OCI-LY1 (cell line): ENCODE measurements at regions not wholly inside any gene's neighbourhood (a gene's known extent, or its start where the extent isn't known, plus 50 kb on each side); places are given as distances from the start of the nearest gene placed in this dataset.

Experiments
- H2AFZ ChIP-seq: fragments of 200-600 bp; sonication (generic), shearing (Covaris generic); 2 replicates; pipeline ENCODE4 v1.6.0; 2014; ENCODE audit warnings: antibody characterized with exemption, mild to moderate bottlenecking, low read length
- H3F3A ChIP-seq: fragments of 200-600 bp; sonication (generic), shearing (Covaris generic); 2 replicates; pipeline ENCODE4 v1.6.0; 2014; ENCODE audit warnings: mild to moderate bottlenecking, antibody characterized with exemption, low read length, moderate library complexity; ENCODE audit not compliant: insufficient read depth
- H3K27ac ChIP-seq: fragments of 200-600 bp; sonication (generic); 2 replicates; pipeline ENCODE4 v1.5.1; 2014; ENCODE audit warnings: low read length, mixed run types, mild to moderate bottlenecking, low read depth; ENCODE audit not compliant: poor library complexity, severe bottlenecking
- H3K27me3 ChIP-seq: fragments of 200-600 bp; sonication (generic); 2 replicates; pipeline ENCODE4 v1.6.0; 2014; ENCODE audit warnings: antibody characterized with exemption, mild to moderate bottlenecking, low read length, moderate library complexity; ENCODE audit not compliant: insufficient read depth
- H3K36me3 ChIP-seq: fragments of 200-600 bp; sonication (generic); 2 replicates; pipeline ENCODE4 v1.6.1; 2014; ENCODE audit warnings: mild to moderate bottlenecking, antibody characterized with exemption, low read length, moderate library complexity, mixed read lengths; ENCODE audit not compliant: insufficient read depth
- H3K4me1 ChIP-seq: fragments of 200-600 bp; sonication (generic); 2 replicates; pipeline ENCODE4 v1.5.1; 2014; ENCODE audit warnings: mild to moderate bottlenecking, low read length, moderate library complexity; ENCODE audit not compliant: insufficient read depth, severe bottlenecking
- H3K4me2 ChIP-seq: fragments of 200-600 bp; sonication (generic), shearing (Covaris generic); 2 replicates; pipeline ENCODE4 v1.6.1; 2014; ENCODE audit warnings: low read length
- H3K4me3 ChIP-seq: fragments of 200-600 bp; sonication (generic); 2 replicates; pipeline ENCODE4 v1.5.1; 2014; ENCODE audit warnings: low read length, low read depth, mild to moderate bottlenecking, mixed read lengths; ENCODE audit not compliant: poor library complexity, severe bottlenecking
- H3K79me2 ChIP-seq: fragments of 200-600 bp; shearing (Covaris generic); 2 replicates; pipeline ENCODE4 v1.6.1; 2016; ENCODE audit warnings: mixed run types, low read length, mixed read lengths; ENCODE audit not compliant: insufficient read depth
- H3K9ac ChIP-seq: fragments of 200-600 bp; sonication (generic), shearing (Covaris generic); 2 replicates; pipeline ENCODE4 v1.6.1; 2014; ENCODE audit warnings: mild to moderate bottlenecking, low read length, mixed read lengths
- H3K9me2 ChIP-seq: fragments of 200-600 bp; sonication (generic), shearing (Covaris generic); 2 replicates; pipeline ENCODE4 v1.6.1; 2014; ENCODE audit warnings: low read depth, mild to moderate bottlenecking, low read length, mixed read lengths
- H3K9me3 ChIP-seq: fragments of 200-600 bp; shearing (Covaris generic); 2 replicates; pipeline ENCODE4 v1.6.1; 2014; ENCODE audit warnings: low read length, mixed read lengths
- H4K20me1 ChIP-seq: fragments of 200-600 bp; sonication (generic), shearing (Covaris generic); 2 replicates; pipeline ENCODE4 v1.6.0; 2016; ENCODE audit warnings: mild to moderate bottlenecking, low read length; ENCODE audit not compliant: insufficient read depth
- EZH2 ChIP-seq: fragments of 200-600 bp; sonication (generic), shearing (Covaris generic); IDR thresholded peaks from 2 replicates; pipeline ENCODE4 v1.8.0; 2017; ENCODE audit warnings: borderline replicate concordance, mixed run types, mild to moderate bottlenecking, antibody characterized with exemption, low read length, moderate library complexity, mixed read lengths
- TF ChIP-seq, protein P1 (sequence below): fragments of 200-600 bp; sonication (generic), shearing (Covaris generic); IDR thresholded peaks from 2 replicates; pipeline ENCODE4 v1.5.1; 2017; ENCODE audit warnings: mild to moderate bottlenecking, antibody characterized with exemption, low read length, moderate library complexity, mixed read lengths

DNA sequence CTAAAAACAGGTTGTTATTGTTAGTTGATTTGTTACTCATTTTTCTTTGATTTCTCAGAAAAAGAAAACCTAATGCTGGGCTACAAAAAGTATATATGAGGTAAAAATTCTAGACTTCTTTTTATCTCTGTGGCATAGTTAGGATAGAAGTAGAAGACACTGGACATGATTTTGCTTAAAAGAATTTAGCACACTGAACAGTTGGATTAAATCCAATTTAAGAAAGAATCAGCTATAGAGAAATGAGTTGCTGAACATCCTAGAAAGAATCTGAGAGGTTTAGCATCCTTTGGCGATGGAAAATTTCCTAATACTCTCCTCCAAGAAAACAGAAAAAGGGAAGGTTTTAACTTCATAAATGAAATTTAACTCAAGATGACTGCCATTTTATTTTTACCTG lies 259.7 kb downstream of the TBL1XR1 start:
- Histone ChIP-seq H3K27ac (no peak overlapping the region), H3K4me2 (no peak overlapping the region), H3K9me3 (no peaks in the 10 kb centered on the region), H3K4me1 (no peaks in the 10 kb centered on the region), H2AFZ (no peak overlapping the region), H3K36me3 (no peaks in the 10 kb centered on the region), H3K27me3 (no peaks in the 10 kb centered on the region), H3K4me3 (no peak overlapping the region), H4K20me1 (no peaks in the 10 kb centered on the region), H3K79me2 (no peaks in the 10 kb centered on the region), H3K9ac (no peak overlapping the region), H3F3A (no peaks in the 10 kb centered on the region), H3K9me2 (no peaks in the 10 kb centered on the region)
- TF ChIP-seq, protein P1, sequence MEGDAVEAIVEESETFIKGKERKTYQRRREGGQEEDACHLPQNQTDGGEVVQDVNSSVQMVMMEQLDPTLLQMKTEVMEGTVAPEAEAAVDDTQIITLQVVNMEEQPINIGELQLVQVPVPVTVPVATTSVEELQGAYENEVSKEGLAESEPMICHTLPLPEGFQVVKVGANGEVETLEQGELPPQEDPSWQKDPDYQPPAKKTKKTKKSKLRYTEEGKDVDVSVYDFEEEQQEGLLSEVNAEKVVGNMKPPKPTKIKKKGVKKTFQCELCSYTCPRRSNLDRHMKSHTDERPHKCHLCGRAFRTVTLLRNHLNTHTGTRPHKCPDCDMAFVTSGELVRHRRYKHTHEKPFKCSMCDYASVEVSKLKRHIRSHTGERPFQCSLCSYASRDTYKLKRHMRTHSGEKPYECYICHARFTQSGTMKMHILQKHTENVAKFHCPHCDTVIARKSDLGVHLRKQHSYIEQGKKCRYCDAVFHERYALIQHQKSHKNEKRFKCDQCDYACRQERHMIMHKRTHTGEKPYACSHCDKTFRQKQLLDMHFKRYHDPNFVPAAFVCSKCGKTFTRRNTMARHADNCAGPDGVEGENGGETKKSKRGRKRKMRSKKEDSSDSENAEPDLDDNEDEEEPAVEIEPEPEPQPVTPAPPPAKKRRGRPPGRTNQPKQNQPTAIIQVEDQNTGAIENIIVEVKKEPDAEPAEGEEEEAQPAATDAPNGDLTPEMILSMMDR: no peak
- no peak for TF ChIP-seq EZH2

DNA sequence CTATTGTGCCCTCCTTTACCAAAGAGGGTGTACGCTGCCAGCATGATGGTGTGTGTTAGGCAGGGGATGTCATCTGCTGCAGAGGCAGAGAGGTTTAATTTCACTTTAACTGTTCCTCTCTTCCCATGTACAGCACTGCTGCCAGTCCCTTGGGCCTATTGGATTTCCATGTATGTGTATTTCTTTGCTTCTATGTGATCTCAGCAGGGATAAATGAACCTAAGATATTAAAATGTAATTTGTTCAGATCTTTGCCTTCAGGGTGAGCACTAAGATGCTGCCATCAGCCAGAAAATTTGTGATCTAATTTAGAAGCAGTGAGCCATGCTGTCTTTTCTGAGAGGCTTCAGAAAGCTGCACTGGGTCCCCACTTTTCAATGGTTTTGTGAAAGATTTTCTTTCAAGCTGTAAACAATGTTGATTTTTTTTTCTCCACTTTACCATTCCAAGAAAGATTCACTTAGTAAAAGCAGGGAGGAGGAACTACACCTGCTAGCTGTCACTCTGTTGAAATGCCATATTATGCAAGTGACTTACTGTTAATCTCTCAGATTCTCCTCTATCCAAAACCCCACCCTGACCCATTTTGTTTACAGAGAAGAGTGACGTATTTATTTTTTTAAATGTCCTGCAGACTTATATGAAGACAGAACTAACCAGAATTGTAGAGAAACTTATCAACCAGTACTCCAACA lies 261.9 kb downstream of the TBL1XR1 start:
- TF ChIP-seq, protein P1: no peak
- TF ChIP-seq EZH2: no peak
- Histone ChIP-seq H4K20me1 (no peaks in the 10 kb centered on the region), H3K79me2 (no peaks in the 10 kb centered on the region), H2AFZ (no peak overlapping the region), H3K4me3 (no peak overlapping the region), H3K4me1 (no peaks in the 10 kb centered on the region), H3K9me2 (no peaks in the 10 kb centered on the region), H3K36me3 (no peaks in the 10 kb centered on the region), H3K27ac (no peak overlapping the region), H3K9ac (no peak overlapping the region), H3K4me2 (no peak overlapping the region), H3F3A (no peaks in the 10 kb centered on the region), H3K27me3 (no peaks in the 10 kb centered on the region), H3K9me3 (no peaks in the 10 kb centered on the region)

DNA sequence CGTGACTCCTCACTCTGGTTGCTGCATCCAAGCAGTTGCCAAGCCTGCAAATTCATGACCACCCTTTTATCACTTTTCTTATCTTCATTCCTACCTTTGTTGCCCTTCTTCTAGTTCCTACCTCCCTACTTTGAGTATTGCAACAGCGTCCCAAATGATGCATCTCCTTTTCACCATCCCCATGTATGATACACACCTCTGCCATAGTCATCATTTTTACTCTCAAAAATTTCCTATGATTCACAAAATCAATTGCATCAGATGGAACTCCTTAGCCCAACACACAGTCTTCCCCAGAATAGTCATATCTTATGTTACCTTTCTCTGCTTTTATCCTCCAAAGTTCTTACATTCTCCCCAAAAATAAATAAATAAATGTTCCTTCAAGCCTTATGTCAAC lies 262.6 kb downstream of the TBL1XR1 start:
- H3K4me2 ChIP-seq: no peak overlapping the region
- H3K9ac ChIP-seq: no peak overlapping the region
- no peak overlapping the region for H2AFZ ChIP-seq
- no peaks in the 10 kb centered on the region for H4K20me1 ChIP-seq
- H3F3A ChIP-seq: no peaks in the 10 kb centered on the region
- H3K27me3 ChIP-seq: no peaks in the 10 kb centered on the region
- no peaks in the 10 kb centered on the region for H3K9me3 ChIP-seq
- H3K4me1 ChIP-seq: no peaks in the 10 kb centered on the region
- H3K9me2 ChIP-seq: no peaks in the 10 kb centered on the region
- TF ChIP-seq, protein P1: no peak
- no peak for TF ChIP-seq EZH2
- no peaks in the 10 kb centered on the region for H3K36me3 ChIP-seq
- no peak overlapping the region for H3K27ac ChIP-seq
- H3K4me3 ChIP-seq: no peak overlapping the region
- no peaks in the 10 kb centered on the region for H3K79me2 ChIP-seq
